Heart left ventricle (tissue), 16 donors: ENCODE measurements at regions not wholly inside any gene's neighbourhood (a gene's known extent, or its start where the extent isn't known, plus 50 kb on each side); places are given as distances from the start of the nearest gene placed in this dataset.
A peak's percentile ranks its signal among the peaks of the same experiment; 100 is the strongest.

Experiments
- ATAC-seq, 4 donors: fragments of 200-7000 bp; cut with Tn5 transposase; one replicate each; pipeline ENCODE4 v1.9.1; 2020 to 2022; ENCODE audit warnings: moderate library complexity in 4 of 4, mild to moderate bottlenecking in 3 of 4, moderate number of reproducible peaks in 1 of 4
- DNase-seq, 5 donors: peaks; one replicate each; pipeline ENCODE4 v3.0.0-alpha.2; 2020
- H3K27ac ChIP-seq, 12 donors: fragments of 200-600 bp; sonication (generic) in 4 of 12; one replicate each; pipeline versions ENCODE4 v1.5.0 to v1.8.0; 2016 to 2022; ENCODE audit warnings: mild to moderate bottlenecking in 2 of 12
- H3K27me3 ChIP-seq, 9 donors: fragments of 200-600 bp; sonication (generic) in 2 of 9; one replicate each; pipeline versions ENCODE4 v1.5.1 to v1.8.0; 2016 to 2022; ENCODE audit warnings: mild to moderate bottlenecking in 3 of 9
- H3K36me3 ChIP-seq, 9 donors: fragments of 200-600 bp; sonication (generic) in 2 of 9; one replicate each; pipeline versions ENCODE4 v1.5.0 to v1.8.0; 2018 to 2022; ENCODE audit warnings: mild to moderate bottlenecking in 2 of 9
- H3K4me1 ChIP-seq, 12 donors: fragments of 200-600 bp; sonication (generic) in 4 of 12; one replicate each; pipeline versions ENCODE4 v1.5.0 to v1.8.0; 2016 to 2022; ENCODE audit warnings: mild to moderate bottlenecking in 3 of 12
- H3K4me3 ChIP-seq, 12 donors: fragments of 200-600 bp; sonication (generic) in 4 of 12; one replicate each; pipeline versions ENCODE4 v1.5.0 to v1.8.0; 2017 to 2022; ENCODE audit warnings: mild to moderate bottlenecking in 9 of 12, moderate library complexity in 4 of 12
- H3K9me3 ChIP-seq, 12 donors: fragments of 200-600 bp; sonication (generic) in 4 of 12; one replicate each; pipeline versions ENCODE4 v1.5.0 to v1.8.0; 2016 to 2022; ENCODE audit warnings: mild to moderate bottlenecking in 1 of 12
- CTCF ChIP-seq, 12 donors: fragments of 200-600 bp; sonication (generic) in 4 of 12; IDR thresholded peaks; one replicate each; pipeline versions ENCODE4 v1.5.0 to v1.8.0; 2018 to 2022; ENCODE audit warnings: antibody characterized with exemption in 12 of 12, mild to moderate bottlenecking in 5 of 12
- POLR2A ChIP-seq, 2 donors: fragments of 450-650 bp; IDR thresholded peaks; one replicate each; pipeline ENCODE4 v1.6.1; 2017; ENCODE audit warnings: antibody characterized with exemption in 2 of 2, mild to moderate bottlenecking in 2 of 2, moderate library complexity in 2 of 2
- WGBS, 4 donors: extraction: QIAGEN DNeasy Blood & Tissue Kit in 2 of 4; methylation state at CpG; one replicate each; pipeline versions ENCODE4 v1.1.5 to v1.1.7; 2013 to 2018; 5-methylcytosine and 5-hydroxymethylcytosine counted together
- intact Hi-C, 10 donors: fragments of 100-400 bp; cut with DNase I; formaldehyde crosslinking; loops; one replicate each; pipeline versions ENCODE4 v1.11.1 to v1.14.2; 2022
- donor health status: ischemic (EF 13 %, LVEDD 7.1; RV severe dilation, severe dysfunction).
- donor health status: healthy with polysubstance abuse.
- donor health status: DM: no; HTN: yes; CAD: no.
- donor health status: DM: no; HTN: no; CAD: no.
- donor health status: ischemic (EF 25% LVEDD 6.9; RV normal size, moderate dysfunction).
- donor health status: ischemic (EF 25% LVEDD 5.7; RV mildly dilated, moderate dysfunction).
- donor health status: healthy.
- donor health status: DM: yes; HTN: yes; CAD: no.
- donor health status: ischemic (EF 35%, LVEDD 5.7; RV mildly dilated, moderate dysfunction).
- donor health status: nonischemic (EF 11% LVEDD 7.7; RV severe dilation, severe dysfunction).
- donor health status: DM: yes; HTN: yes; CAD: no.
- donor health status: PGD.
- donor health status: ischemic (EF 29% LVEDD 5.4; RV normal size, mild dysfunction).
- donor health status: nonischemic (EF 23%, LVEDD 6.1; RV moderate dilation, normal function).

GRCh38 chr14:58979325-58979724, 209.1 kb upstream of the DAAM1 start:
- peaks cover 0 to 7% (median 0%) of the 10 kb centered on the region in 12 donors for H3K9me3 ChIP-seq
- peak in 2 of 4 donors; percentile 34 to 40 for ATAC-seq
- 46 to 54% (median 52%) methylated on average over 6 of the region's 6 CpGs for WGBS, 4 donors
- no peaks in the 10 kb centered on the region for H3K27me3 ChIP-seq
- peak in 1 of 5 donors; percentile 52 for DNase-seq
- peaks cover 0 to 21% (median 9%) of the 10 kb centered on the region in 12 donors for H3K4me1 ChIP-seq
- intact Hi-C loops, result loop anchor here in 1 of 10 donors (10.0 kb wide), 1 partner anchor 345 kb away; the partner anchor contains the start of gene DACT1
- H3K27ac ChIP-seq, result peak overlapping the region in 1 of 12 donors; percentile 4
- H3K36me3 ChIP-seq, result no peaks in the 10 kb centered on the region
- TF ChIP-seq POLR2A (IDR thresholded peaks at IDR 0.05) (no peak), CTCF (IDR thresholded peaks at IDR 0.05) (no peak)
- H3K4me3 ChIP-seq, result no peak overlapping the region

DNA sequence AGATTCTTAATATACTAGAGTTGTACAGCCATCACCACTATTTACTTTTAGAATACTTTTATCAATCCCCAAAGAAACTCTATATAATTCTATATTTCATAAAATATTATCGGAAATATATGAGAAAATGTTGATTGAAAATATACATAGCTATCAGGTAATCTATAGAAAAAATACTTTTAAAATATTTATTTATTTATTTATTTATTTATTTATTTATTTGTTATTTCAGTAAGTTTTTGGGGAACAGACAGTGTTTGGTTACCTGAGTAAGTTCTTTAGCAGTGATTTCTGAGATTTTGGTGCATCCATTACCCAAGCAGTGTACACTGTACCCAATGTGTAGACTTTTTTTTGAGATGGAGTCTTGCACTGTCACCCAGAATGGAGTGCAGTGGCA, 206.6 kb upstream of the DAAM1 start:
- no peak for ATAC-seq
- intact Hi-C loops, result no loop called here
- H3K27me3 ChIP-seq, result no peaks in the 10 kb centered on the region
- H3K27ac ChIP-seq, result no peak overlapping the region
- H3K9me3 ChIP-seq, result no peaks in the 10 kb centered on the region
- 94 to 99% (median 97%) methylated on average over 1 of the region's 1 CpG for WGBS, 4 donors
- DNase-seq, result no peak
- no peak overlapping the region for H3K4me3 ChIP-seq
- H3K4me1 ChIP-seq, result peaks cover 0 to 21% (median 9%) of the 10 kb centered on the region in 12 donors
- no peaks in the 10 kb centered on the region for H3K36me3 ChIP-seq
- TF ChIP-seq CTCF (IDR thresholded peaks at IDR 0.05), result no peak
- TF ChIP-seq POLR2A (IDR thresholded peaks at IDR 0.05), result no peak

DNA sequence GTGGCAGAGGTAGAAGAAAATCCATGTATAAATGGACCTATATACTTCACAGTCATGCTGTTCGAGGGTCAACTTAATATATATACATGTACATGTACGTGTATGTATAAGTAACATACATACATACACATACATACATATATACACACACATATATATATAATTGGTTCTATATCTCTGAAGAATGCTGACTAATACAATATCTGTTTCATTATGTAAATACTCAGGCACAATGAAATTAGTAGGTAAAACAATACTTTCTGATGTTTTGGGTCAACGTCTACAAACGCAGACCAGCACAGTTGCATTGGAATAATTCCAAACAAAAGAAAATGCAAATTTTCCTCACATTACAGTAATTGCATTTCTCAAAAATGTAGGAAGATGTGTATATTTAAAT, 202.7 kb upstream of the DAAM1 start:
- WGBS, 4 donors, result 85 to 91% (median 86%) methylated on average over 4 of the region's 4 CpGs
- no peaks in the 10 kb centered on the region for H3K27me3 ChIP-seq
- DNase-seq (no peak), ATAC-seq (no peak)
- no peaks in the 10 kb centered on the region for H3K9me3 ChIP-seq
- H3K27ac ChIP-seq, result no peak overlapping the region
- no peaks in the 10 kb centered on the region for H3K4me1 ChIP-seq
- H3K36me3 ChIP-seq, result no peaks in the 10 kb centered on the region
- intact Hi-C loops, result no loop called here
- no peak overlapping the region for H3K4me3 ChIP-seq
- TF ChIP-seq POLR2A (IDR thresholded peaks at IDR 0.05) (no peak), CTCF (IDR thresholded peaks at IDR 0.05) (no peak)

- Histone ChIP-seq H3K27me3 (no peaks in the 10 kb centered on the region), H3K27ac (no peak overlapping the region), H3K4me3 (no peak overlapping the region), H3K9me3 (no peaks in the 10 kb centered on the region), H3K4me1 (no peaks in the 10 kb centered on the region), H3K36me3 (no peaks in the 10 kb centered on the region)
- ATAC-seq (no peak), DNase-seq (no peak)
- 84 to 91% (median 87%) methylated on average over 3 of the region's 3 CpGs for WGBS, 4 donors
- intact Hi-C loops, result no loop called here
- TF ChIP-seq POLR2A (IDR thresholded peaks at IDR 0.05) (no peak), CTCF (IDR thresholded peaks at IDR 0.05) (no peak)
Measured at GRCh38 chr14:58987591-58987990, 200.9 kb upstream of the DAAM1 start.
